GM23338 (cell line): ENCODE measurements at regions not wholly inside any gene's neighbourhood (a gene's known extent, or its start where the extent isn't known, plus 50 kb on each side); places are given as distances from the start of the nearest gene placed in this dataset.

ENCODE experiments used
- CTCF ChIP-seq, 2 experiments: fragments of 200-600 bp in 1 of 2; sonication (generic) in 1 of 2; conservative IDR thresholded peaks; 2 replicates each; pipeline versions ENCODE4 v1.5.1 to v1.6.1; 2016 to 2017; ENCODE audit warnings: antibody characterized with exemption in 2 of 2, low read depth in 2 of 2, mild to moderate bottlenecking in 2 of 2, moderate library complexity in 1 of 2
- EZH2 ChIP-seq: fragments of 200-600 bp; sonication (generic); IDR thresholded peaks from one replicate; pipeline ENCODE4 v1.8.0; 2017; ENCODE audit warnings: antibody characterized with exemption, mild to moderate bottlenecking, low read depth; ENCODE audit not compliant: unreplicated experiment

GRCh38 chr12:69172491-69172890 is 66.9 kb upstream of the CPSF6 start:
- TF ChIP-seq CTCF (conservative IDR thresholded peaks at IDR 0.05; ENCODE audit: low read depth in 2 of 2) (no peak), EZH2 (no peak)
